ENCODE measurements at regions not wholly inside any gene's neighbourhood (a gene's known extent, or its start where the extent isn't known, plus 50 kb on each side); places are given as distances from the start of the nearest gene placed in this dataset.
A peak's percentile ranks its signal among the peaks of the same experiment; 100 is the strongest.
"Not testable (repeated sequence)": the region's sequence is repeated elsewhere in the genome, so short reads cannot be mapped to it uniquely, and the experiment has no call there.

GRCh38 chr1:66460776-66461175, 73.2 kb upstream of the SGIP1 start:
- no peak for DNase-seq (ENCODE audit: low read depth in 2 of 2)

- DNase-seq (ENCODE audit: low read depth in 2 of 2): no peak
Measured at GRCh38 chr1:66462313-66462712, 71.6 kb upstream of the SGIP1 start.

GRCh38 chr1:66464351-66464750, 69.6 kb upstream of the SGIP1 start:
- DNase-seq (ENCODE audit: low read depth in 2 of 2): no peak

DNA sequence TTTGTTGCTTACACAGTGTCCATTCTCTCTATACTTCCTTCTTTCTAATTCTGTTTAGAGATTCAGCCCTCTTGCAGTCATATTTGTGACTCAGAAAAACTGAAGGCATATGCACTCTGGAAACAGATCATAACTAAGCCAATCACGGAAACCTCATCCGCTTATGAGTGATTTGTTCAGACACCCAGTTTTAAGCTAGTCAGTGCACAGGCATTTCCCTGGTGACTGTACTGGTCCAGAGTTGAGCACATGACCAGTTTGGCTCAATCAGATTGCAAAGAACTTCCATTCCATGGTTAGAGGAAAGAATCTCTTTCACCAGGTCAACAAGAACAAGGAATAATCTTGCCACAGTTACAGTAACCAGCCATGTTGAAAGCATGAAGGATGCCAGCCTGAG, 69.2 kb upstream of the SGIP1 start:
- peak in 1 of 2 donors; percentile 46 for DNase-seq (ENCODE audit: low read depth in 2 of 2)

GRCh38 chr1:66466695-66467094, 67.3 kb upstream of the SGIP1 start:
- DNase-seq (ENCODE audit: low read depth in 2 of 2): not testable (repeated sequence)

DNA sequence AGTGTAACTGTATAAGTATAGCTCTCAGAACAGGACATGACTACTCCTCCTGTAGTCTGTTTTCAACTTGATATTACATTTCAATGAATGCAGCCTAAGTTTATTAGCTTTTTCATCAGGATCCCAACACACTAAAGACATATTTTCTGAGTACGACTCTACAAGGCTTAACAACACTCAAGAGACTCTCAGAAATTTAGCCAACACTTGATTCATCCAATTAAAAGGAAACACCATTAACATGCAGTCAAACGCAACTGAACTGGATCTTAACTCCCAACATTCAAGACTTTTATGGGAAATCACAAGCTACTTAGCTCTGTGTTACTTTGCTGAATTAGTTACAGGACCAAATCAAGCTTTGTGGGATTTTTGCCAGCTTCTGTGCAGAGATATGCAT, 65.2 kb upstream of the SGIP1 start:
- no peak for DNase-seq (ENCODE audit: low read depth in 2 of 2)

DNA sequence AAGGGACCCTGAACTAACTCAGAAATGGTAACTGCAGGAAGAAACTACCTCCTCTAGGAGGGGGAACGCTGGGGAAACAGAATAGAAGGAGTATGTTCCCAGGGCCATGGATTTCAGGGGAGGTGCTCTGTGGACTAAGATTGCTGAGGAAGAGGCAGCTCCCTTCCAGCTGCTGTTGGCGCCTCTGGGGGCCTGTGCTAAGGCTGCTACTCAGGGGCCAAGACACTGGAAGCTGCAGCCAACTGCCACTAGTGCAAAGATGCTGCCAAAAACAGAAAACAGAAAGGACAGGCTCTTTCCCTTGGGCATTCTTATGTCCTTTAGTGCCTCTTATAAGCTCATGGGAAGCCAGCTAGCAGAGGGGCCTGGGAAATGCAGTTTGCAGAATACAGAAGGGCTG, 58.0 kb upstream of the SGIP1 start:
- no peak for DNase-seq (ENCODE audit: low read depth in 2 of 2)

GRCh38 chr1:66476774-66477173, 57.2 kb upstream of the SGIP1 start:
- no peak for DNase-seq (ENCODE audit: low read depth in 2 of 2)

DNA sequence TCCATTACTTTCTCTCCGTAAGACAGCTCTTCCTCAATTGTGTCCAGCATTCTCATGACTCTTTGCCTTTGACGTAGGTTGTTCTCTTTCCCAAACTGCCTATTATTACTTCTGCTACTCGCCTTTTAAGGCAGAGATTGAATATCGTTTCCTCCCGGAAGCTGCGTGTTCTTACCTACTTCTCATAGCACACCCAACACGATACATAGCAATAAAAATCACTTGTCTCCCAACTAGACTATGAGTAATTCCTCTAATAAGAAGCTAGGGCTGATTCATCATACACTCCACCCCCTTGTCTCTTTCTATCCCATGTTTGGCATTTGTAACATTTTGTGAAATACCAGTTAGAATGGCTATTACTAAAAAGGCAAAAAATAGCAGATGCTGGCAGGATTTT, 55.8 kb upstream of the SGIP1 start:
- peak in 1 of 2 donors; percentile 11 for DNase-seq (ENCODE audit: low read depth in 2 of 2)

- no peak for DNase-seq (ENCODE audit: low read depth in 2 of 2)
Measured at GRCh38 chr1:66480162-66480561, 53.8 kb upstream of the SGIP1 start.

DNA sequence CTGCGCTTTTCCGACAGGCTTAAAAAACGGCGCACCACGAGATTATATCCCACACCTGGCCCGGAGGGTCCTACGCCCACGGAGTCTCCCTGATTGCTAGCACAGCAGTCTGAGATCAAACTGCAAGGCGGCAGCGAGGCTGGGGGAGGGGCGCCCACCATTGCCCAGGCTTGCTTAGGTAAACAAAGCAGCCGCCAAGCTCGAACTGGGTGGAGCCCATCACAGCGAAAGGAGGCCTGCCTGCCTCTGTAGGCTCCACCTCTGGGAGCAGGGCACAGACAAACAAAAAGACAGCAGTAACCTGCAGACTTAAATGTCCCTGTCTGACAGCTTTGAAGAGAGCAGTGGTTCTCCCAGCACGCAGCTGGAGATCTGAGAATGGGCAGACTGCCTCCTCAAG, 52.7 kb upstream of the SGIP1 start:
- DNase-seq (ENCODE audit: low read depth in 2 of 2): not testable (repeated sequence)

Data from dermis microvascular lymphatic vessel endothelial cell (primary cell).